Caki2 (cell line): ENCODE measurements at regions not wholly inside any gene's neighbourhood (a gene's known extent, or its start where the extent isn't known, plus 50 kb on each side); places are given as distances from the start of the nearest gene placed in this dataset.

Experiments
- DNase-seq: peaks from one replicate; pipeline ENCODE4 v3.0.0-alpha.2; 2015; ENCODE audit warnings: low read depth
- in situ Hi-C: cut with HindIII; loops from 2 replicates; pipeline ENCODE4 v1.10.0; 2016; ENCODE audit warnings: low sequenced_read_pairs, low pct_unique_long_range_greater_than_20kb, mixed read lengths

DNA sequence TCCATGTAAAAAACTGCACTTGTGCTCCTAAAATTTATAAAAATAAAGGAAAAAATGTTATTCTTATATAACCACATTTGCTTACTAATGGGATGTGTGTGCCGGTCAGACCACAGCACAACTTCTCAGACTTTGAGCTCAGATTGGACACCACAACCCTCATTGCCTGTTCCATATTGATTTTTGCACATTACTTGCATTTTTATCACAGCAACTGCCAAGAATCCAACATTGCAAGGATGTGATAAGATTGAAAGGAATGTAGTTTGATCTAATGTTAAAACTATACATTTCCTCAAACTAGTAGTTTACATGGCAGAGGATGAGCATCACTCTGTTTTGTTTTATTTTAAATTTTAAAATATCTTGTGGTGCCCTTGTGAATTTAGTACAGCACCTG is 227.8 kb downstream of the KDR start:
- in situ Hi-C loops, result no loop called here
- no peak for DNase-seq

DNA sequence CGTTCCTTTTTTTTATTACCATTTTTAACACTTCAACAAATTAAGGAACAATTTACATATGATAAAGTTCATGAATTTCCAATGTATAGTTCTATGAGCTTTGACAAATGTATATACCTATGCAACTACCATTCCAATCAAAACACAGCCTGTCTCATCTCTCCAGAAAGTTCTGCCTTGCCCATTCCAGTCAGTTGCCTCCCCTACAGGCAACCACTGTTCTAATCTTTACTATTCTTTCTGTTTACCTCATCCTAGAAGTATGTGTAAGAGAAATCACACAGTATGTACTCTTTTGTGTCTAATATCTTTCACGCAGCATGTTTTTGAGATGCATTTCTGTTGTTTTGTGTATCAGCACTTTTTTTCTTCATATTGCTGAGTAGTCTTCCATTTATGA is 224.9 kb downstream of the KIT start:
- in situ Hi-C loops, result no loop called here
- no peak for DNase-seq

DNA sequence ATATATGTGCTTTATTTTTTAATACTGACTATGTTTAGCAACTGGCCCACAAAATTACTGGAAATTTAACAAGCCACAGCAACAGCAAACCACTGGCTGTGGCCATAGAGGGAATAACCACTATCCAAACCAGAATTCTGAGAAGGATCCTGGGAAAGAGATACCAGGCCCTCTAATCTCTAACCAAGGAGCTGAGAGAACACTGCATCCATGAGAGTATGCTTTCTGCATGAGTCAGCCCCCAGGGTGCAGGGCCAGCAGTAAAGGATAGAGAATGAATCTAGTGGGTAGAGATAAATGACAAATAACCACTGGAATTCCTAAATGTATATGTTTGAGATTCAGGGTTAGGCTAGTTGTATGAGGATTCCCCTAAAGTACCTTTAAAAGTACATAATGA is 221.8 kb downstream of the KIT start:
- DNase-seq, result no peak
- in situ Hi-C loops, result no loop called here

DNA sequence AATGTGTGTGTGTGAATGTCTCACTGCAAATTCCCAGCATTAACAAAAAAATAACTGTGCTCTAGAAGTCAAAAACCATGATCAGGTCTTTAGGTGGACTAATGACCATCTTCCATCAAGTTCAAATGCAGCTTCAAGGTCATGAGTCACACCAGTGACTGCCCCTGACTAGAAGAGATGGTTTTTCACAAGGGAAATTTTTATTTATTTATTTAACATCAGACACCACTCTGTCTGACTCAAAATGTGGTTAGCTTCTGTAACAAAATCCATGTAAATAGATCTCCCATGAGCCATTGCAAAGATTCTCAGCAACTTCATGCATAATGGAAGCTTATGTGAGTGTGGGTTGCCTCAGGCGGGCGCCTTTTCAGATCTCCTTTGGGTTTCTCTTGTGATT is 219.2 kb downstream of the KIT start:
- in situ Hi-C loops, result no loop called here
- peak; percentile 28 for DNase-seq

DNA sequence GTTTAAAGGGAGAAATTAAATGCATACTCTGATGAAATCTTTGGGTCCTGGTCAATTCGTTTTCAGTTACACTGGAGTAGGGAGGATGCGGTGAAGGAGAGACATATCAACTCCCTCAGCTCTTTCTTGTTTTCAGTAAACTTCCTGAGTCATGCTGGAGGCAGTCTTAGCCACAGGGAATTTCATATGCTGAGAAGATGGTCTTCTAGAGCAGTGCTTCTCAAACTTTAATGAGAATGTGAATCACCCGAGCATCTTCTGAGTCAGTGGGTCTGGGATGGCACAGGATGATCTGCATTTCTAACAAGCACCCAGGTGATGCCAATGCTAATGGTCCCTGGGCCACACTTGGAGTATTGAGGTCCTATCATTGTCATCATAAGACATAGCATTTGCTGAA is 214.5 kb downstream of the KIT start:
- DNase-seq, result no peak
- in situ Hi-C loops, result no loop called here

DNA sequence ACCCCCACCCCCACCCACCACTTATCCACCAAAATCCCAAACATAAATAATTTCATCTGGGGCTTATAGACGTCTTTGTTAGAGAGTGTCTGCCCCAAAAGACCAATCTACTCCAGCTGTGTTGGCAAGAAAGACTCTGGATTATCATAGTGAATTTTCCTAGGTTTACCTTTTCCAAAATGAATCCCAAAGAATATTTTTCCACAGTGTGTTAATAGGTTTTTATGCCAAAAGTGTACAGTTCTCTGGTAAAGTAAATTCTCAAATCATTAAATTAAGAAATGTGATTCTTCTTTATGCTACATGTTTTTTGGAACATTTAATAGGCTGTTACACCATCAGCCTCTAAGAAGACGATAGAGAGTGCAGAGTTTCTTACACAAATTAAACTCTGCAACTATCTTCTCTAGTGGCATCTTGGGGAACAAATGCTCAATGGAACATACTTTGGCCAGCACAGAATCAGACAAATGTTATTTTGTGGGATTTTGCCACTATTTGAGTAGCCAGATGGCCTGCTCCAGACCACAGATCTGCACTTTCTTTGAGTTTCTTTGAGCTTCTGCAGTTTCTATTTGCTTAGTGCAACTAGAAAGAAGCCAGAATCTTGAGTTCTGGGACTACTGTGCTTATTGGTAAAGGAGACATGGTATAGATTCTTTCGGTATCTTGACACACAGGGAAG is 206.0 kb downstream of the KIT start:
- DNase-seq, result no peak
- in situ Hi-C loops, result no loop called here

DNA sequence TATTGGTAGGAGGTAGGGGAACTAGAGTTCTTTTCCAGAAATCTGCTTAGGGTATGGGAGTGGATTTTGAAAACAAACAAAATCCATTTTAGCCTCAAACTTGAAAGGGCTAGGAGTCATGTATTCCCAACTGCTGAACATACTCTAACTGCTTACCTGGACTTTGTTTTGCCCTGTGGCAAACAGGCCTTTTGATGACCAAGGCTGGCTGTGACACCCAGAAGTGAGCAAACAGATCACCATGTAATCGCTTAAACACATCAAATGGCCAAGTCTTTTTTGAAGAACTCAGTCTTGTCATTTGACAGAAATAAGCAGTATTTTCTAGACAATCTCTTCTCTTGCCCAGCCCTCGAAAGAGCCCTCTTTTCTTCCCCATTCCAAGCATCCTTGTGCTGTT is 203.4 kb downstream of the KIT start:
- no peak for DNase-seq
- in situ Hi-C loops, result no loop called here

DNA sequence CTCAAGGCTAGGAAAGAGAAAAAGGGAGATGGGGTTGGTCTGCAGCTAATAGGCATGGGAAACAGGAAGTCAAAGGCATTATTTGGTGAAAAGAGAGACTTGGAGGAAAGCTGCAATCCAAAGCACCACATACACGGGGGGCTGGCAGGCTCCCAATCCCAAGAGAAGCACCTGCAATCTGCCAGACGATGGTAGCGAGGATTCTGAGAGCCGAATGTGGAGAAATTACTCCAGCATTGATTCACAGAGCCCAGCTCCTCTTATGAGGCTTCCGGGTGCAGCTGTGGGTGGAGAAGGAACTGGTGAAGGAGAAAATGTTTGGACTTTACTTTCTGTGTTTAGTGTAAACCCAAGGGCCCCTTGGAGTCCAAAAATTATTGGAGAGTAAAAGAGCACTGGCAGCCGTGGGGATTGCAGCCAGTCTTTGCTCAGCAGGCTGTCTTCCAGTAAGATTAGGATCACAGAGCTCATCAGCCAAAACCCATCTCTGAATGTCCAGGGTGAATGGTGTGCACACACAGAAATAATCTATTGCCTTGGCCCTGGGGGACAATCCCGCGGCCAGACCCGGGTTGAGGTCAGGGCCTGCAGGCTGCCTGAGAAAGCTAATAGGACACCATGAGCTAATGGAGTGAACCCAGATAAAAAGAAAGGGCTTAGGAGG is 197.6 kb downstream of the KIT start:
- in situ Hi-C loops, result no loop called here
- DNase-seq, result no peak

DNA sequence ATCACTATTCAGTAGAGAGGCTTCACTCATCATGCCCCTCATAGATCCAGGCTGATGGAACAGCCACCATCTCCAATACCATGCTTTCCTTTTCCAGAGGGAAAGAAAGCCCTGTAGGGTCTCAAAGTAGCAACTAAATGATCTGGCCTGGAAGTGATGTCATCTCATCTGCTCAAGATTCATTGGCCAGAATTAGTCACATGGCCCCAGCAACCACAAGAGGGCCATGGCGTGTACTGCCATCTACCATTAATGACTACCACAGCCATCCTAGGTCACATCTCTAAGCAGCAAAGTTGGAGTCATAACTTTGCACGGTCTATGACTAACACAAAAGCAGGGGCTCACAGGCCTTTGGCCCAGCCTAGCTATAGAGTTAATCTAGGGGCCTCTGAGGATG is 194.8 kb downstream of the KIT start:
- no peak for DNase-seq
- in situ Hi-C loops, result no loop called here

DNA sequence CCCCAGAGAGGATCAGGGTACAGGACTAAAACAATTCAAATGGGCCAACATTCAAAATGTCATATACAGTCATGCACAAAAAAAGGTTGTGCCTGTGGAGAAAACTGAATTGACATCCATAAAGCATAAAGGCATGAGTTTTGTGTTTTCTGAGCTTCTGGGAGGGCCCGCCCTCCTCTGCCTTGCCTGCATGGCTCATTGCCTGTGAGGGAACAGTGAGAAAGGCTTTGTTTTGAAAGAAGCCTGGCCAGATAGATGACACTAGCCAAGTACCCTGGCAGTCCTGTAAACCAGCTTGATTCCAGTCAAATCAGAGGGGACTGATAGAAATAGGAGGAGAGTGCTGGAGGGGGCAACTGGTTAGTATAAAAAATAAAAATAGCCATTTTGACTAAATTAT is 194.3 kb downstream of the KIT start:
- no peak for DNase-seq
- in situ Hi-C loops, result no loop called here

DNA sequence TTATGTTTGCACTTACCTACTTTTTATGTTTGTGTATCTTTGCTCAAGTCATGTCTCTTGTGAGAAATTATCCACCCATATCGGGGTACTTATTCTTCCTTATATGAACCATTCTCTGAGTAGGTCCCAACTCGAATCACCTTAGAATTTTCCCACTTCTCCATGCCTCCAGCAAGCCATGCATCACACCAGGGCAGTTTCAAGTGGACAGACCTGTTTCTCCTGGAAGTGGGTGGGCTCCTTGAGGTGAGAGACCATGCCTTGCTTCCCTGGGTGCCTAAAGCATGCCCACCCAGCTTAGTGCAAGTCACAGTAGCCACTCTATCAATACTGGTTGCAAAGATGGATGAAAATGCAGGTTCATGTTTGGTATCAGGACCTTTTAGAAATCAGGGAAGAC is 187.2 kb downstream of the KIT start:
- in situ Hi-C loops, result no loop called here
- DNase-seq, result no peak

DNA sequence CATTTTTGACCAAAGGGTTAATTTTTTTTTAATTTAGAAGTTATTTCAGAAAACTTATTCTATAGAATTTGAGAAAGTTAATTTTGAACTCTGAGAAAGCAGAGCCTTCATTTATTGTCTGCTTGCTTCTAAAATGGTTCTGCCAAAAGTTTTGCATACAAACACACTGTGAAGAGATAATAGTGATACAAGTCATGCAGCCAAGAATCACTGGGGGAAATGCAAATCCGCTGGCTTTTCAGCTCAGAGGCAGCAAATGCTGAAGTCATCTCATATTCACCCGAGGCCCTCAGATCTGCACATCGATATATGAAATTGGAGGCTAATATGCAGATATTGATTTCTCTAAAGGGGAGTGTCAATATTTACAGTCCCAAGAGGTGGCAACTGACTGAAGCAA is 186.2 kb downstream of the KIT start:
- no peak for DNase-seq
- in situ Hi-C loops, result no loop called here

DNA sequence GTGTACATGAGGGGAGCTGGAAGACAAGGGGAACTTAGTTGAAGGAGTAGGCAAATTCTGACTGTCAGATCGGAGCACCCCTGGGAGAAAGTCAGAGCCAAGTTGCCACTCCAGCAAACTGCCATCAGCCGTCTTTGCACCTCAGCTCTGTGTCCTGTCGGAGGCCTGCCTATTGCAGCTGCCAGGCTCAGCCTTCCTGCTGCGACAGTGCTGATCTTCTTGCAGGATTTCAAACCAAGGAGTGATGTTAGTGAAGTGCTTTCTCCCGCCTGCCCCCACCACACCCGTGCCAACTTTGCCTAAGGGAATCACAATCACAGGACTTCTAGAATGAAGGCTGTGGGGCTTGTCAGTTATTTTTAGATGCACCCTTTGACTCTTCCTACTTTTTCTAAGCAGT is 185.3 kb downstream of the KIT start:
- in situ Hi-C loops, result no loop called here
- no peak for DNase-seq

DNA sequence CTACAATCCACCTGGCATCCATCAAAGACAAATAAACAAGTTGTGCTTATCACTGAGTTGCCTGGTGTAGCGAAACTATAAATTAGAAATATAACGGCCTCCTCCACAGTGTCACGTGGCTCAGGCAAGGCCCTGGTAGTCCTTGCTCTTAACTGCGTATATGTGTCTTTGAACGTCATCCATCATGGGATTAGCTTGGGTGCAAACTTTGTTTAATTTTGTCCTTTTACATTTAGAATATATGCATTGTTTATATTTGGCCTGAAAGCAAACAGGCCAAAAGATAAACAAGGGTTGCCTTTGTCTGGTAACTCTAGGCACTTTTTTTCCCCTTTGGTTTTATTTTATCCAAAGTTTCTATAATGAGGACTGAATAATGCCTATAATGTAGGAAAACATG is 184.9 kb downstream of the KIT start:
- in situ Hi-C loops, result no loop called here
- no peak for DNase-seq

DNA sequence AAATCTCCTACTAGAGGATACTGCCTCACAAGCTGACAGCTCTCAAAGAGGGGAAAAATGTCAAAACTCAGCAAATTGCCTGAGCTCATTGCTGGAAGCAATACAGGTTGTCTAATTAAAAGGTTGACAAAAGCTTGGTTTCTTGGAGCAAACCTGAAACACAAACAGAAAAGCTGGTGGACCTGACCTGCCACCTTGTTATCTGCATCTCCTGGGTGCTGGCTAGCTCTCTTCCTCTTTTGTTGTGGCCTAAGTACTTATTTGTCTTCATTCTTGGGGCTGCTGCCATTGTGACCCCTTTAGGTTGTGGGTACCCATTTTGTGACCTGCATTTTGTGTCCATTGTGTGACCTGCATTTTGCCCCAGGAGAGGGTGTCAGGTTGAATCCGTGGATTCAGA is 184.5 kb downstream of the KIT start:
- in situ Hi-C loops, result no loop called here
- no peak for DNase-seq

DNA sequence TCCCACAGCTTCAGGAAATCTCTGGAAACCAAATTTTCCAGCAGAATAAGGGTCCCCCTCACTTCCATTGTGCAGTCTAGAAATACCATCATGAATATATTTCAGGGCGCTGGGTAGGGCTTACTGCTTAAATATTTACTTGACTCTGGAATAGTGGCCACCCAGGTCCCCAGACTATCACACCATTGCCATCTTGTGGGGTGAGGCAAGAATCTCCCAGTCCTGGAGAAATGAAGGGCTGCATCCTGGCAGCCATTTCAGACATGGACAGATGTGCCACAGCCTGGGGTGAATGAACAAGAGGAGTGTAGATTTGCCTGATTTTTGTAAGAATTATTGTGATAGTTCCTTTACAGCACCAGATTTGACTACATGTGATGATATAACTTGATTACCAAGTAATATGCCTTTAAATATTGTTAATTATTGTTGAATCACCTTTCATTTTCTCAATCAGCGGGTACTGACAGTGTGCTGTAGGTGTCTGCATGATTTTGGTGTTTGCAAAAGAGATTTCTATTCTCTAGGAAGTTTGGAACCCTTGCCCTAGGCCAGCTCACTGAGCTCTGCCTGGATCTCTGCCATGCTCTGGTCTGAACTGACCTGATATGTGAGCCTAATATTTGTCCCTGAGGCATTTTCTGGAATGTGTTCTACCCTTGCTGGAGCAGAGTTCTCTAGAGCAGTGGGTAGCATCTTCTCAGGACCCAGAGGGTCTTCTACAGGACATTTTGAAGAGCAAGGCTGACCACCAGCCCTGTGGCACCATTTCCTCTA is 183.4 kb downstream of the KIT start:
- no peak for DNase-seq
- in situ Hi-C loops, result no loop called here

DNA sequence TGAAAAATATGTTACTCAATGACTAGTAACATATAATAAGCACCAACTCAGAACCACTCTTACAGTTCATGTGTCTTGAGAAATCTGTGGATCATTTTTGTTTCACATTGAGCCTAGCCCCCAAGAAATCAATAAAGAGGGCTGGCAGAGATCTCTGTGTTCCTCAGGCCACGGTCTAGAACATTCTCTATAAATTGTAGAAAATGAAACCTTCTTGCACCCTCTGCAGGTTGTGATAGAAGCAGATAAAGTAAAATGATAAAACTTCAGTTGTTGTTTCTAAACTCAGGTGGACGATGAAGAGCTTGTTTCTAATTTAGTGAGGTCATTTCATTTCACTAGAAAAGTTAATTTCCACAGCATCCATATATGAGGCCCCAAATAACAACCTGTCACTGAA is 182.7 kb downstream of the KIT start:
- no peak for DNase-seq
- in situ Hi-C loops, result no loop called here

DNA sequence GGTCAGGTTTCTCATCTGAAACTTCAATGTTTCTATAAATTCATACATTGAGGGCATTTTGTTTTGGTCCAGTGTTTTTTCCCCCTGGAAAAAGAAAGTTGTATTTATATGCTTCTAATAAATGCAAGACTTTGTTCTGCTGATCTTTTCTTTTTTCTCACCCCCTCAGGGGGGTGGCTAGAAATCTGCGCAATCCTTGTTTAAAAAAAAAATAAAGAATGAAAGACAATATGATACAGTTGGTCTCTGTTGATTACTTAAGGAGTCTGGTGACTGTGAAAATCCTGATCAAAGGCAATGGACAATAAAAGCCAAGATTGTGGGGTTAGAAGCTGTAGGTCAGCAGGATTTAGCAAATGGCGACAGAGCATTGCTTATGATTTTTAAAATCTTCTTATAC is 180.5 kb downstream of the KIT start:
- no peak for DNase-seq
- in situ Hi-C loops, result no loop called here

DNA sequence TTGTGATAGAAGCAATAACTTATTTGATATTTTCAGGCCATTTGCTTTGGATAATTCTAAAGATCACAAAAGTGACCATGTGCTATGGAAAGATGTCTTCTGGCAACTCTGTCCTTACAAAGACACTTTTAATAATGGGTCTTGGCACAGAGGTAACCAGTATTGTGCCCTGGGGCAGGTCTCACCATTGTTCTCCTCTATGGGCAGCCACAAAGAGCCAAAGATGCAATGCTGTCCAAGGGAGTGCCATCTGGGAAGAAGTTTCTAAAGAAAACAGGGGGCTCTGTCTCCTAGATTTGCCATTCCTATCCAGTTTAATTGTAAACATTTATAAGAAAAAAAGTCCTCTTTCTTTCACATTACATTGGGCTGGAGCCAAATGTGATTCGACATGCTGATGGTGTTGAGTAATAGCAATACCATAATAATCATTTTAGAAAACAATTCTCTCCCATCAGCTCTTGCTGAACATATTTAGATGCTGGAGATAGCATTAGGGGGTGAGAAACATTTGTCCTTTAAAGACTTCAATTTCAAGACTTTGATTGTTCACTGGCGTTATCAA is 179.9 kb downstream of the KIT start:
- DNase-seq, result no peak
- in situ Hi-C loops, result no loop called here
